H7 (cell line): ENCODE measurements at regions not wholly inside any gene's neighbourhood (a gene's known extent, or its start where the extent isn't known, plus 50 kb on each side); places are given as distances from the start of the nearest gene placed in this dataset.

ENCODE experiments used
- DNase-seq: peaks from one replicate; pipeline ENCODE4 v3.0.0; 2012
- H3K27me3 ChIP-seq: 2 replicates; pipeline ENCODE4 v1.6.0; 2011; ENCODE audit warnings: mild to moderate bottlenecking, low read length; ENCODE audit not compliant: control insufficient read depth, insufficient read depth
- H3K36me3 ChIP-seq: replicated peaks from 2 replicates; pipeline ENCODE4 v1.5.1; 2011; ENCODE audit warnings: low read length; ENCODE audit not compliant: control insufficient read depth, insufficient read depth
- H3K4me3 ChIP-seq: 2 replicates; pipeline ENCODE4 v1.5.1; 2011; ENCODE audit warnings: low read depth, mild to moderate bottlenecking, control low read depth, low read length, moderate library complexity; ENCODE audit not compliant: insufficient read depth

DNA sequence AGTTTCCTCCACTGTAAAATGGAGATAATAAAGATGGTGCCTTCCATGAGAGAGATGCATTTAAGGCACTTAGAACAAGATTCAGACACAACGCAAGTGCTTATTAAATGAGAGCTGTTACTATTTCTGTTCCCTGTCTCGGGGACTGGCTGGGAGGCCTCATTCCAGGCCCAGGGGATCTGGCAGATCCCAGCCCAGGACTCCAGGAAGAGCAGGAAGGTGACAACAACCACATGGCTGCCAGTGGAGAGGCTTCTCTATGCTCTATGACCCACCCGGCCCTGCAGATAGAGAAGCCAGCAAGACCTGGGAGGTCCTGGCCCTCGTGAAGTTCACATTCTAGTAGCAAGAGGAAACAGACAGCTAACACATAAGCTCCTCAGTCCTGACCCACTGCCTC, 175.5 kb downstream of the ACTL8 start:
- Histone ChIP-seq H3K36me3 (no peaks in the 10 kb centered on the region), H3K4me3 (no peak overlapping the region), H3K27me3 (no peaks in the 10 kb centered on the region; the same call in 1 of the 2 replicates)
- no peak for DNase-seq

DNA sequence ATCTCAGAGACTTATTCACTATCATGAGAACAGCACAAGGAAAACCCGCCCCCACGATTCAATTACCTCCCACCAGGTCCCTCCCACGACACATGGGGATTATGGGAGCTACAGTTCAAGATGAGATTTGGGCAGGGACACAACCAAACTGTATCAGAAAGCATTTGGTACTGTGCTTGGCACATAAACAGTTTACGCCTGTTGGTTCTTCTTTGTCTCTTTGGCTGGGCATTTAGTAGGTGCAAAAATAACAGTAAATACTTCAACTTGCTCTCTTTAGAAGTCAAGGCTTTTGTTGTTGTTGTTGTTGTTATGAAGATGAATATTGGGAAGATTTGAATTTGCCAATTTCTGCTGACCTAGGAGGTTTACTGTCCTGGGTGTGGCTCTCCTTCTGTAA, 175.4 kb upstream of the IGSF21 start:
- Histone ChIP-seq H3K36me3 (no peaks in the 10 kb centered on the region), H3K27me3 (peaks cover 2% of the 10 kb centered on the region; the same call in 1 of the 2 replicates)

DNA sequence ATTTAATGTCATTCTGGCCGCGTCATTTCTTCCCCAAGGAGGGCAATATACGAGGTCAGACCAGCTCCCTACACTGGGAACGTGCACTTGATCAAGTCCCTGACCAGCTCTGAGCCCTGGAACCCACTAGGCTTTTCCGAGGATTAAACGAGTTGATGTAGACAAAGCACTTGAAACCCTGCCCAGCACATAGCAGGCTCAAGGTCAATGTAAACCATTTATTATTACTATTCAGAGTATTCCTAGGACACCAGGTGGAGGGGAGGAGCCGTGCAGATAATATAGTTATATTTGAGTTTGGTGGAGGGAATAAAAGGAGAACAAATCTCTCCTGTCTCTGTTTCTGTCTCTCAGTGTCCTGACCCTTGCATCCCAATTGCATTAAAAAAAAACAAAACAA, 174.1 kb upstream of the IGSF21 start:
- Histone ChIP-seq H3K27me3 (peaks cover 3% of the 10 kb centered on the region; the same call in 1 of the 2 replicates), H3K4me3 (no peak overlapping the region), H3K36me3 (no peaks in the 10 kb centered on the region)
- no peak for DNase-seq

More for the DNA sequence above, 175.4 kb upstream of the IGSF21 start:
- no peak overlapping the region for H3K4me3 ChIP-seq
- no peak for DNase-seq

DNA sequence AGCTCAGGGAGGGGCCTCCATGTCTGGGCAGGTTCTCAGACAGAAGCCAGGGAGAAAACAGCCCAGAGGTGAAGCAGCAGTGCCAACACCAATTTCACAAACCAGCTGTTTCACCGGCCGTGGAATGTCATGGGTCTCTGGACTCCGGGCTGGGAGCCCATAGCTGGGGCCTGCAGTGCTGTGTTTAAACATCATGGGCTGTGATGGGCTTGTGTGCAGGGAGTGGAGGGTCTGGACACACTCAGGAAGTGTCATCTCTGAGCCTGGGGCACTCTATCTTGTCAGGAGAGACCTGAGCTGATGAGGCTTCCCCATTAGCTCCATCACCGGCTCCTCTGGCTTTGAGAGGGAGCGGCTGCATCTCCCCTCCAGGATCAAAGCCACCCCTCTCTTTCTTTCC, 173.6 kb upstream of the IGSF21 start:
- Histone ChIP-seq H3K36me3 (no peaks in the 10 kb centered on the region), H3K27me3 (peaks cover 3% of the 10 kb centered on the region; the same call in 1 of the 2 replicates), H3K4me3 (no peak overlapping the region)
- no peak for DNase-seq

DNA sequence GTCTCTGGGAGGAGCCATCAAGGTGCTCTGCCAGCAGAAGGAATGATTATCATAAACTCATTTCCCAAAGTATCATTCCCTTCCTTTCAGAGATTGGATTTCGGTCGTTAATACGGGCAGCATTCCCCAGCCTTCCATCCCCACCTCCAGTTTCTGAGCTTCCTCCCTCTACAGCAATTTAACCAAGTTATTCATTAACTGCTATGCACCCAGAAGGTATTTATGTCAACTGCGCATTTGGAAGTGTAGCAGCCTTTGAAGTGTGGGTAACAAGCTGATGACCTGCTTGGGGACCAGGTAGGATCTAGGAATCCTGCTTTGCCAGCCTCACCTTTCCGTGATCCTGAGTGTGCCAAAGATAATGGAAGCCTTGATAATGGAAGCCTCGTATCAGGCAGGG, 172.4 kb upstream of the IGSF21 start:
- no peak for DNase-seq
- Histone ChIP-seq H3K27me3 (peaks cover 3% of the 10 kb centered on the region; the same call in 1 of the 2 replicates), H3K4me3 (no peak overlapping the region), H3K36me3 (no peaks in the 10 kb centered on the region)

DNA sequence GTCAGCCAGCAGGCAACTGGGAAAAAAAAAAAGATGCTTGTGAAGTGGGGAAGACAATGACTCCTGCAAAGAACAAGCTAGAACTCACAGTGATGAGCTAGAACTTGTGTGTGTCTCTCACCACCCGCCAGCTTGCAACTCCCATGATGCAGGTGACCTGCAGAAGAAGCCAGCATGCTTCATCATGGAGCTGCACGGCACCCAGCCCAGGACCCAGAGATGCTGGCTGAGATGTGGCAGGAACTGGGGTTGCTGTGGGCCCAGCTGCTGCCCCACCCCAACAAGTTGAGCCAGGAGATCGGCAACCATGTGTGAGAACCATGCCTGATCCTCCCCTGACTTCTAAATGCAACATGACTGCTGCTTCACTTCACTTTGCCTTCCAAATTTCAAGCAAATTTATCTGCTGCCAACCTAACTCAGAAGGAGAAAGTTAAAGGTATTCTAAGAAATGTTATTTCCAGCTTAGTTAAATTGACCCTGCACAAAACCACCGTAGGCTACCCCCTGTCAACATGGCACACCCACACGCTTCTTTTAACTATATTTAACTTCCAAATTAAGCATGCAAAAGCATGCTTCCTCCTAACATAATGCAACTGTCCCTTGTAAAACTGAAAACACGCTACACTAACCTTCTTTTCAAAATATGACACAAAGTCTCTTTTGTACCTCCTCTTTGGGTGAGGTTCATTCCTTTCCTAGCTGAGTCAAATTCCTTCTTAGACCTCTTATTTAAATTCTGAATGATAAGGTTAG, 166.0 kb upstream of the IGSF21 start:
- DNase-seq, result no peak
- H3K4me3 ChIP-seq, result no peak overlapping the region
- no peaks in the 10 kb centered on the region for H3K36me3 ChIP-seq
- H3K27me3 ChIP-seq, result peaks cover 3% of the 10 kb centered on the region; the same call in 1 of the 2 replicates

DNA sequence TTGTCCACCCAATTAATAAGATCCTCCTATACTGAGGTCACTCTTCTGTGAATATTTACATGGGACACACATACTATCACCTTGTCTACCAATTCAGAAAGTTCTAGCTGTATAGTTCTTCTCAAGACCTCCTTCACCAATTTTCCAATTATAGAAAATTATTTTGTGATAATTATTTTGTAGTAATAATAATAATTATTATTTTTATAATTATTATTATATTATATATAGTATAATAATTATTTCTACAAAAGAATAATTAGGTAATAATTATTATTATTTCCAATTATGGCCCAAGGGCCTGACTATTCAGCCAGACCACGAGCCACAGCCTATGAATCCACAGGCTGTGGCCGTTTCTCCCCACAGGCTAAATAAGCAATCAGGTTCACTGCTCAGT, 164.1 kb upstream of the IGSF21 start:
- H3K4me3 ChIP-seq, result no peak overlapping the region
- DNase-seq, result no peak
- H3K36me3 ChIP-seq, result no peaks in the 10 kb centered on the region
- no peaks in the 10 kb centered on the region; the same call in 1 of the 2 replicates for H3K27me3 ChIP-seq

DNA sequence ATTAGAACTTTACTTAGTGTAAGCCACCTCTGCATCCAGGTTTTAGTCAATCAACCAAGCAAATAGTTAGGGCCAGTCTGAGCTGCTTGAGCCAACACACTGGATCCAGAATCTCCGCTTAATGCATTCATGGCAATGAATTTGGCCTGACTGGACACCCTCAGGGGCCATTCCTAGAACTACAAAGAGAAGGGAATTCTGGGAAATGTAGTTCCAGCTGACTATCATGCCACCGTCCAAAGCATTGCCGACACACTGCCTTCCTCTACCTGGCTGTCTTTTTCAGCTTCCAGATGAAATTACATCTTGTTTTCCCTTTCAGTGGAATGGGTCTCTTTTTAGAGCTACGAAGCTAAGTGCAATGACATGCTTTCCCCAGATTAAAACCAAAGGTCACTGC, 163.0 kb upstream of the IGSF21 start:
- no peaks in the 10 kb centered on the region; the same call in 1 of the 2 replicates for H3K27me3 ChIP-seq
- H3K4me3 ChIP-seq, result no peak overlapping the region
- peak; percentile 57 for DNase-seq

DNA sequence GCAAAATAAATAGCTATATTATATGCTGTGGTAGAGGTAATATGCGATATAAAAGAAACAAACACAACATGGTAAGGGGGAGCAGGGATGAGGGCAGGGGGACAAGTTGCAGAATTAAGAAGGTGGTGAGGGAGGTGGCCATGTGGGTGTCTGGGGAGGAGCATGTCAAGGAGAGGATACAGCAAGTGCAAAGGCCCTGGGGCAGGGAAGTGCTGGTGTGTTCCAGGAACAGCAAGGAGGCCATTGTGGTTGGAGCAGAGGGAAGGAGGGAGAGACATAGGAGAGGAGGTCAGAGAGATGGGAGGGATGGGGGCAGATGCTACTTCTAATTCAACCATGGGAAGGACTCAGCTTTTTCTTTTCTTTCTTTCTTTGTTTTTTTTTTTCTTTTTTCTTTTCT, 161.2 kb upstream of the IGSF21 start:
- Histone ChIP-seq H3K36me3 (no peaks in the 10 kb centered on the region), H3K4me3 (no peak overlapping the region), H3K27me3 (no peaks in the 10 kb centered on the region; the same call in 1 of the 2 replicates)
- no peak for DNase-seq

More for the DNA sequence above, 163.0 kb upstream of the IGSF21 start:
- no peaks in the 10 kb centered on the region for H3K36me3 ChIP-seq

DNA sequence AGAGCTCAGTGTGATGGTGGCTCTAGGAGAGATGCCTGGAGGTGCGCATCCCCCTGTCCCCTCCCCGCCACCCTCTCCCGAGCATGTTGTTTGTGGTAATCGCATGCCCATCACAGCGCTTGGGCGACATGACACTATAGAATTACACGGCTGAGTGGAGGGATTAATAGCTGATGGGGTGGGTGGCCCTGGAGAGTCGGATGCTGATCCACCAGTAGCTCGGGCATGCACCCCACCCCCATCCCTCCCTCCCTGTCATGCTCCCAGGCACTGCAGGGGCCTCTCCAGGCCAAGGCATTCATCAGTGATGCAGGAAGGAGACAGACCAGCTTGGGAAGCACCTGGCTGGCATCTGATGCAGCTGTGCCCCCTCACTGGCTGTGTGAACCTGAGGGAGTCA, 159.0 kb upstream of the IGSF21 start:
- Histone ChIP-seq H3K36me3 (no peaks in the 10 kb centered on the region), H3K4me3 (no peak overlapping the region), H3K27me3 (no peaks in the 10 kb centered on the region; the same call in 1 of the 2 replicates)
- peak; percentile 54 for DNase-seq

DNA sequence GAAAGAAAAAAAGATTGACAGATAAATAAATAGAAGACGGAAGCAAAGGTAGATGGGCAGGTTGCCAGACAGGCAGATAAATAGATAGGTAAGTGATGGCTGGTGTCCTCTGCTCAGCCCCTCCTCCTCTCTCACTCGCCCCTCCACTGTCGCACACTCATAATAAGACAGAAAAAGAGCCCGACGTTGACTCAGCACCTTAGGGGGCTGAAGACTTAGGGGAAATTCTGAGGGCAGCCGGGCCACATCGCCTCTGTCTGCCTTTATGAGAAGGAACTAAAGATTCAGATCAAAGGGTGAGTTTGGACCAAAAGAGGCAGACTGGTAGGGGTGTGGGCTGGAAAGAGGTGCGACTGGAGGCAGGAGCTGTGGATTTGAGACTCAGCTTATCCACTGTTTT, 158.1 kb upstream of the IGSF21 start:
- no peaks in the 10 kb centered on the region; the same call in 1 of the 2 replicates for H3K27me3 ChIP-seq
- H3K36me3 ChIP-seq, result no peaks in the 10 kb centered on the region
- DNase-seq, result no peak
- no peak overlapping the region for H3K4me3 ChIP-seq

DNA sequence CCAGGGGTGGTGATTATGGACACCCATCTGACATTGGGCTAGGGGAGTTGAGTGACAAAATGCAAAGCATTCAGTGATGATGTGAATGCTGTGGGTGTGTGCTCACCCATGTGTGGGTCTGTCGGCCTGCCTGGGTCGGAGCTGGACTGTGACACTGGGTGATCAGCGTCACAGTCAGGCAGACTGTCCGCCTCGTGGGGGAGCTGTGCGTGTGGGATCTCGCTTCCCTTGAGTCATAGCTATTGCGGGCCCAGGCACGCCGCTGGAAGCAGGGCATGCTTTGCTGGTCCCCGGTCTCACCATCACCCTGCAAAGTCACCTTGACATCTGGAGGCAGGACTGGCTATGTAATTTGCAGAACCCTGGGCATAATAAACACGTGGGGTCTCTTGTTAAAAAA, 156.9 kb upstream of the IGSF21 start:
- no peak overlapping the region for H3K4me3 ChIP-seq
- H3K27me3 ChIP-seq, result no peaks in the 10 kb centered on the region; the same call in 1 of the 2 replicates
- DNase-seq, result no peak
- H3K36me3 ChIP-seq, result no peaks in the 10 kb centered on the region

DNA sequence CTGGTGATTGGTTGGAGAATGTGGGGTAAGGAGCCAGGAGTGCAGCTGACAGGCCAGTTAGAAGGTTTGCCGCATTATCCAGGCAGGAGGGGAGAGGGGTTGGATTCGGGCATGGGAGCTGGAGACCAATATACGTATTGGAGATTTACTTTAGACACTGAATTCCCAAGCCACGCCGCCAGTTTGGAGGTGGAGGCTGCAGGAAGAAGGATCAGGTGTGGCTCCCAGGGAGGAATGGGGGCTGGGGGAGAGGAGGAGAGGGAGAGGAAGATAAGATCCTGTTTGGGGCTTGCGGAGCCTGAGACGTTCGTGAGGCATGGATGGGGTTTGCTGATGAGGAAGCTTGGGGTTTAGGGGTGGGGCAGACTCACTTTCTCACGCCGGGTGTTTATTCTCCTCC, 155.1 kb upstream of the IGSF21 start:
- Histone ChIP-seq H3K36me3 (no peaks in the 10 kb centered on the region), H3K4me3 (no peak overlapping the region), H3K27me3 (no peaks in the 10 kb centered on the region; the same call in 1 of the 2 replicates)
- peak; percentile 32 for DNase-seq

DNA sequence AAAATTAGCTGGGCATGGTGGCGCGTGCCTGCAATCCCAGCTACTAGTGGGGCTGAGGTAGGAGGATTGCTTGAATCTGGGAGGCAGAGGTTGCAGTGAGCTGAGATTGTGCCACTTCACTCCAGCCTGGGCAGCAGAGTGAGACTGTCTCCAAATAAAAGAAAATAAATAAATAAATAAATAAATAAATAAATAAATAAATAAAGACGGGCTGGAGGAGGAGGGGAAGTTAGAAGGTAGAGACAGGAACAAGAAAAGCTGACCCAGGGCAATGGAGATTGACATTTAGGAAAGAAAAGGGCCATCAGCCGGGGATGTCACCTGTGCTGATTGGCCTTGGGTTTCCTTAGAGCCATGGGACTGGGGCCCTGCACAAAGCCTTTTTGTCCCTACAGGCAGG, 153.7 kb upstream of the IGSF21 start:
- H3K27me3 ChIP-seq, result no peaks in the 10 kb centered on the region; the same call in none of the 2 replicates
- no peaks in the 10 kb centered on the region for H3K36me3 ChIP-seq
- H3K4me3 ChIP-seq, result no peak overlapping the region
- no peak for DNase-seq
